HCT116 (cell line): ENCODE measurements at regions not wholly inside any gene's neighbourhood (a gene's known extent, or its start where the extent isn't known, plus 50 kb on each side); places are given as distances from the start of the nearest gene placed in this dataset.

ENCODE experiments used
- CEBPB ChIP-seq: IDR thresholded peaks from 2 replicates; pipeline ENCODE4 v1.6.1; 2012; ENCODE audit warnings: low read depth
- EGR1 ChIP-seq: IDR thresholded peaks from 2 replicates; pipeline ENCODE4 v1.6.1; 2012; ENCODE audit warnings: low read depth
- EZH2 ChIP-seq: fragments of 200-600 bp; sonication (generic); IDR thresholded peaks from 2 replicates; pipeline ENCODE4 v1.6.1; 2017; ENCODE audit warnings: antibody characterized with exemption, mixed run types
- EZH2phosphoT487 ChIP-seq: fragments of 200-600 bp; IDR thresholded peaks from 2 replicates; pipeline ENCODE4 v1.6.1; 2018; ENCODE audit warnings: antibody characterized with exemption, borderline replicate concordance
- POLR2A ChIP-seq: IDR thresholded peaks from 2 replicates; pipeline ENCODE4 v1.7.0; 2011; ENCODE audit warnings: borderline replicate concordance; ENCODE audit not compliant: insufficient read depth, insufficient read length; ENCODE audit errors: extremely low read depth
- POLR2AphosphoS5 ChIP-seq: IDR thresholded peaks from 2 replicates; pipeline ENCODE4 v1.6.1; 2011; ENCODE audit warnings: mild to moderate bottlenecking, low read depth, low read length, moderate library complexity
- RAD21 ChIP-seq: IDR thresholded peaks from 2 replicates; pipeline ENCODE4 v1.6.1; 2012; ENCODE audit warnings: low read depth, mild to moderate bottlenecking
- SIN3A ChIP-seq: IDR thresholded peaks from 2 replicates; pipeline ENCODE4 v1.6.1; 2012; ENCODE audit warnings: low read depth
- TF ChIP-seq, protein P1 (sequence below): IDR thresholded peaks from 2 replicates; pipeline ENCODE4 v1.6.1; 2012
- TF ChIP-seq, protein P2 (sequence below): IDR thresholded peaks from 2 replicates; pipeline ENCODE4 v1.6.1; 2012
- TF ChIP-seq, protein P3 (sequence below): IDR thresholded peaks from 2 replicates; pipeline ENCODE4 v1.6.1; 2012; ENCODE audit warnings: low read depth
- TF ChIP-seq, protein P4 (sequence below), 3 experiments: fragments of 200-600 bp in 1 of 3; sonication (generic) in 1 of 3; IDR thresholded peaks in 2 of 3; conservative IDR thresholded peaks in 1 of 3; 2 replicates each; pipeline ENCODE4 v1.5.1; 2012 to 2017; ENCODE audit warnings: low read depth in 2 of 3, low read length in 2 of 3, antibody characterized with exemption in 1 of 3, borderline replicate concordance in 1 of 3, control low read depth in 1 of 3, mild to moderate bottlenecking in 1 of 3, mixed read lengths in 1 of 3, mixed run types in 1 of 3, moderate library complexity in 1 of 3; ENCODE audit not compliant: insufficient read depth in 1 of 3
- TF ChIP-seq, protein P5 (sequence below): IDR thresholded peaks from 2 replicates; pipeline ENCODE4 v1.6.1; 2011; ENCODE audit warnings: mild to moderate bottlenecking, low read length, moderate library complexity; ENCODE audit not compliant: insufficient replicate concordance; ENCODE audit errors: extremely low read depth

DNA sequence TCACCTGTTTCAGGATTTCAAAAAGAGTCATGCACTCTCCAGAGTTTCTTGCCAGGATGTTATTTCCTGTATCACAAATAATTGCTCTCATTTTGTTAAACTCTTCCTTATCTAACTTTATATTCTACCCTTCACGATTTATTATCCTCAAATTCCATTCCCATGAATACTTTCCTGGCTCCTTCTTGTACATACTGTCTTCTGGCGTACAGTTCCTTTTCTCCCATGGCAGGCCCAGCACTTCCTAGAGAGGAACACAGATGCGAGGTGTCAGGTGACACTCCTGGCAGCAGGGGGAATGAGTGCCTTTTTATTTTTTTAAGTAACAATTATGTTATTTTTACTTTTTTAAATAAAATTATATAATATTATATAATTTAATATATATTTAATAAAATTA is 411.9 kb downstream of the TFEC start:
- TF ChIP-seq, protein P1, sequence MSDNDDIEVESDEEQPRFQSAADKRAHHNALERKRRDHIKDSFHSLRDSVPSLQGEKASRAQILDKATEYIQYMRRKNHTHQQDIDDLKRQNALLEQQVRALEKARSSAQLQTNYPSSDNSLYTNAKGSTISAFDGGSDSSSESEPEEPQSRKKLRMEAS, result no peak
- TF ChIP-seq, protein P2, sequence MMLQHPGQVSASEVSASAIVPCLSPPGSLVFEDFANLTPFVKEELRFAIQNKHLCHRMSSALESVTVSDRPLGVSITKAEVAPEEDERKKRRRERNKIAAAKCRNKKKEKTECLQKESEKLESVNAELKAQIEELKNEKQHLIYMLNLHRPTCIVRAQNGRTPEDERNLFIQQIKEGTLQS, result no peak
- TF ChIP-seq, protein P3, sequence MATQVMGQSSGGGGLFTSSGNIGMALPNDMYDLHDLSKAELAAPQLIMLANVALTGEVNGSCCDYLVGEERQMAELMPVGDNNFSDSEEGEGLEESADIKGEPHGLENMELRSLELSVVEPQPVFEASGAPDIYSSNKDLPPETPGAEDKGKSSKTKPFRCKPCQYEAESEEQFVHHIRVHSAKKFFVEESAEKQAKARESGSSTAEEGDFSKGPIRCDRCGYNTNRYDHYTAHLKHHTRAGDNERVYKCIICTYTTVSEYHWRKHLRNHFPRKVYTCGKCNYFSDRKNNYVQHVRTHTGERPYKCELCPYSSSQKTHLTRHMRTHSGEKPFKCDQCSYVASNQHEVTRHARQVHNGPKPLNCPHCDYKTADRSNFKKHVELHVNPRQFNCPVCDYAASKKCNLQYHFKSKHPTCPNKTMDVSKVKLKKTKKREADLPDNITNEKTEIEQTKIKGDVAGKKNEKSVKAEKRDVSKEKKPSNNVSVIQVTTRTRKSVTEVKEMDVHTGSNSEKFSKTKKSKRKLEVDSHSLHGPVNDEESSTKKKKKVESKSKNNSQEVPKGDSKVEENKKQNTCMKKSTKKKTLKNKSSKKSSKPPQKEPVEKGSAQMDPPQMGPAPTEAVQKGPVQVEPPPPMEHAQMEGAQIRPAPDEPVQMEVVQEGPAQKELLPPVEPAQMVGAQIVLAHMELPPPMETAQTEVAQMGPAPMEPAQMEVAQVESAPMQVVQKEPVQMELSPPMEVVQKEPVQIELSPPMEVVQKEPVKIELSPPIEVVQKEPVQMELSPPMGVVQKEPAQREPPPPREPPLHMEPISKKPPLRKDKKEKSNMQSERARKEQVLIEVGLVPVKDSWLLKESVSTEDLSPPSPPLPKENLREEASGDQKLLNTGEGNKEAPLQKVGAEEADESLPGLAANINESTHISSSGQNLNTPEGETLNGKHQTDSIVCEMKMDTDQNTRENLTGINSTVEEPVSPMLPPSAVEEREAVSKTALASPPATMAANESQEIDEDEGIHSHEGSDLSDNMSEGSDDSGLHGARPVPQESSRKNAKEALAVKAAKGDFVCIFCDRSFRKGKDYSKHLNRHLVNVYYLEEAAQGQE, result no peak
- no peak for TF ChIP-seq SIN3A
- no peak for TF ChIP-seq RAD21
- TF ChIP-seq, protein P4, sequence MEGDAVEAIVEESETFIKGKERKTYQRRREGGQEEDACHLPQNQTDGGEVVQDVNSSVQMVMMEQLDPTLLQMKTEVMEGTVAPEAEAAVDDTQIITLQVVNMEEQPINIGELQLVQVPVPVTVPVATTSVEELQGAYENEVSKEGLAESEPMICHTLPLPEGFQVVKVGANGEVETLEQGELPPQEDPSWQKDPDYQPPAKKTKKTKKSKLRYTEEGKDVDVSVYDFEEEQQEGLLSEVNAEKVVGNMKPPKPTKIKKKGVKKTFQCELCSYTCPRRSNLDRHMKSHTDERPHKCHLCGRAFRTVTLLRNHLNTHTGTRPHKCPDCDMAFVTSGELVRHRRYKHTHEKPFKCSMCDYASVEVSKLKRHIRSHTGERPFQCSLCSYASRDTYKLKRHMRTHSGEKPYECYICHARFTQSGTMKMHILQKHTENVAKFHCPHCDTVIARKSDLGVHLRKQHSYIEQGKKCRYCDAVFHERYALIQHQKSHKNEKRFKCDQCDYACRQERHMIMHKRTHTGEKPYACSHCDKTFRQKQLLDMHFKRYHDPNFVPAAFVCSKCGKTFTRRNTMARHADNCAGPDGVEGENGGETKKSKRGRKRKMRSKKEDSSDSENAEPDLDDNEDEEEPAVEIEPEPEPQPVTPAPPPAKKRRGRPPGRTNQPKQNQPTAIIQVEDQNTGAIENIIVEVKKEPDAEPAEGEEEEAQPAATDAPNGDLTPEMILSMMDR (IDR thresholded peaks at IDR 0.05 in 2 of 3, conservative IDR thresholded peaks at IDR 0.05 in 1 of 3; ENCODE audit: borderline replicate concordance in 1 of 3, insufficient read depth in 1 of 3, low read depth in 2 of 3, low read length in 2 of 3), result no peak
- no peak for TF ChIP-seq POLR2AphosphoS5
- TF ChIP-seq EZH2, result no peak
- no peak for TF ChIP-seq CEBPB
- TF ChIP-seq, protein P5, sequence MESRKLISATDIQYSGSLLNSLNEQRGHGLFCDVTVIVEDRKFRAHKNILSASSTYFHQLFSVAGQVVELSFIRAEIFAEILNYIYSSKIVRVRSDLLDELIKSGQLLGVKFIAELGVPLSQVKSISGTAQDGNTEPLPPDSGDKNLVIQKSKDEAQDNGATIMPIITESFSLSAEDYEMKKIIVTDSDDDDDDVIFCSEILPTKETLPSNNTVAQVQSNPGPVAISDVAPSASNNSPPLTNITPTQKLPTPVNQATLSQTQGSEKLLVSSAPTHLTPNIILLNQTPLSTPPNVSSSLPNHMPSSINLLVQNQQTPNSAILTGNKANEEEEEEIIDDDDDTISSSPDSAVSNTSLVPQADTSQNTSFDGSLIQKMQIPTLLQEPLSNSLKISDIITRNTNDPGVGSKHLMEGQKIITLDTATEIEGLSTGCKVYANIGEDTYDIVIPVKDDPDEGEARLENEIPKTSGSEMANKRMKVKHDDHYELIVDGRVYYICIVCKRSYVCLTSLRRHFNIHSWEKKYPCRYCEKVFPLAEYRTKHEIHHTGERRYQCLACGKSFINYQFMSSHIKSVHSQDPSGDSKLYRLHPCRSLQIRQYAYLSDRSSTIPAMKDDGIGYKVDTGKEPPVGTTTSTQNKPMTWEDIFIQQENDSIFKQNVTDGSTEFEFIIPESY, result no peak
- no peak for TF ChIP-seq POLR2A
- TF ChIP-seq EGR1, result no peak
- TF ChIP-seq EZH2phosphoT487, result no peak
